NCI-H526 treated with DMSO at 0.1 percent for 48 hours (cell line): ENCODE measurements at regions not wholly inside any gene's neighbourhood (a gene's known extent, or its start where the extent isn't known, plus 50 kb on each side); places are given as distances from the start of the nearest gene placed in this dataset.

Experiments used
- DNase-seq: peaks from one replicate; lab custom pipeline; 2025; lab: John Stamatoyannopoulos, UW

DNA sequence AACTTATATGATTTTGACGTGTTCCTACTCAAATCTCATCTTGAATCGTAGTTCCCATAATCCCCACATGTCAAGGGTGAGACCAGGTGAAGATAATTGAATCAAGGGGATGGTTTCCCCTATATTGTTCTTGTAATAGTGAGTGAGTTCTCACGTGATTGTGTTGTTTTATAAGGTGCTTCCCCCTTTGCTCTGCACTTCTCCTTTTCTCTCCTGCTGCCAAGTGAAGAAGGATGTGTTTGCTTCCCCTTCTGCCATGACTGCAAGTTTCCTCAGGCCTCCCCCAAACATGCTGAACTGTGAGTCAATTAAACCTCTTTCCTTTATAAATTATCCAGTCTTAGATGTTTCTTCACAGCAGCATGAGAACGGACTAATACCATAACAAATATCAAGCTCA is 83.2 kb downstream of the MANEA start:
- no peak for DNase-seq

DNA sequence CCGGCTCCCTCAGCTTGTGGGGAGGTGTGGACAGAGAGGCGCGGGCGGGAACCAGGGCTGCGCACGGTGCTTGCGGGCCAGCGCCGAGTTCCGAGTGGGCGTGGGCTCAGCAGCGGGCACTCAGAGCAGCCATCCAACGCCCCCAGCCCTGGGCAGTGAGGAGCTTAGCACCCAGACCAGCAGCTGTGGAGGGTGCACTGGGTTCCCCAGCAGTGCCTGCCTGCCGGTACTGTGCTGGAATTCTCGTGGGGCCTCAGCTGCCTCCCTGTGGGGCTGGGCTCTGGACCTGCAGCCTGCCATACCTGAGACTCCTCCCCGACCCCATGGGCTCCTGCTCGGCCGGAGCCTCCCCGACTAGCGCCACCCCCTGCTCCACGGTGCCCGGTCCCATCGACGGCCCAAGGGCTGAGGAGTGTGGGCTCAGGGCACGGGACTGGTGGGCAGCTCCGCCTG is 92.7 kb downstream of the MANEA start:
- DNase-seq: no peak

DNA sequence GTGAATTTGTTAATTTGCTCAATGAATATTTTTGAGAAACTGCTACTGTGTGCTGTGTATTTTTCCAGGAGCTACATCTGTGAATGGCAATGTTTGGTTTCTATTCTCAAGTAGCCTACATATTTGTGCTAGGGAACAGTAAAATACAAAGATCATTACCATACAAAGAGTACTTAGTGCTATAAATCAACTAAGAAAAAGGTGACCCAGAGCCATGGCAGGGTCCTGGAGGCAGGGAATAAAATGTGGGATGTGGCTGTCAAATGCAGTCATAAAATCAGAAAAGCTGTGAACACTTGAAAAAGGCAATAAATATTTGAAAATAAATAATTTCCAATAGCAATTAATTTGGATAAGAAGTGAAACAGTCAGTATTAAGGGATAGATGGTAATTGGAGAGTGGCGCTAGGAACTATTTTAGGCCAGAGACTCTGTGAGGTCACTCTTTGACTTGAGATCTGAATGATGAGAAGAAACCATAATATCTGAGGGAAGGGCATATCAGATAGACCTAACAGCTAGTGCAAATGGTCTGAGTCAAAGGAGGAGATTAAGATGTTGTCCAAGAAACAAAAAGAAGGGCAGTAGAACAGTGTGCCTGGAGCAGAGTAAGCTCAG is 98.8 kb downstream of the MANEA start:
- no peak for DNase-seq

DNA sequence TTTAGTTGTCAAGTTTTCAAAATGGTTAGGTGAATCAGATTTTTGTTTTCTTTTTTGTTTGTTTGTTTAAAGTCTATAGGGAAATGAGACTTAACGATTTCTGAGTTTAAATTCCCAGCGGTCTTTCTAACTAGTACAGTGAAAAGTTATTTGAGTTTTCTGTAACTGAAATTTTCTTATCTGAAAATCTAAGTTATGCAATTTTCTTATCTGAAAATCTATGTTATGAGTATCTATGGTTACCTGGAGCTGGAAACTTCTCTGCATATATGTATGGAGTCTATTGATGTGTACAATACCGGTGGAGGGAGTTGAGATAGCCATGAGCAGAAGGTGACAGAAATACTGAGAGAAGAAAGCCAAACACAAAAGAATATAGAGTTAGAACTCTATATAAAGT is 102.6 kb downstream of the MANEA start:
- no peak for DNase-seq

DNA sequence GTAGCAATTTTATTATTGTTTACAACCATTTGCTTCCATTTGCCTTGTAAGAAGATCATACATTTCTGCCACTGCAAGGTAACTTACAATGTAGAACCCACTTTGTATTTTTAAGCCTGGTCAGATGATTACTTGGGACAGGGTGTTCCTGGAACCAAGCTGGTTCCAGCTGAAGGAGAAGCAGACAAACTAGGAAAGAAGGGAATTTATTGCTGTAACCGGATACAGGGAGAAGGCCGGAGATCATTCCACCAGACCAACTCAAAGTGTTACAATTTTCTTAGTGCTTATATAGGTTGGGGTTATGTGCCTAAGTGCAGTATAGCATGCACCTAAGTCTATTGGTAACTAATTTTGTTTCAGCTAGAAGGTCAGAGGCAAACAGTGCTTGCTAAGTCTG is 104.4 kb downstream of the MANEA start:
- no peak for DNase-seq

DNA sequence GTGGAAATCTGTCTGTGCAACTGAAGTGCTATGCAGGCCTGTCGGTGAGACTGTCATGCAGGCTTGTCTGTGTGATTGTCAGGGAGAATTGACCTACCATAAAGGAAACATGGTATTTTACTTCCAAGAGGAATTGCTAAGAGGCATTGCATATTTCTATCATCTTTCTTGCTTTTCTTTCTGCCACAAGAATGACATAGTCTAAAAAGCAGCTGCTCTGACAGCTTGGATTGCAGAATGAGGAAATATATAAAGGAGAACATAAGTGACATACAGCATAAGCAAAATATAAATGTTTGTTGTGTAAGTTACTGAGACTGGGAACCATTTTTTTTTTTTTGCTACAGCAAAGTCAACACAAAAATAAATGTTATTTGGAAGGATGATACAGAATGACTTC is 105.1 kb downstream of the MANEA start:
- no peak for DNase-seq

DNA sequence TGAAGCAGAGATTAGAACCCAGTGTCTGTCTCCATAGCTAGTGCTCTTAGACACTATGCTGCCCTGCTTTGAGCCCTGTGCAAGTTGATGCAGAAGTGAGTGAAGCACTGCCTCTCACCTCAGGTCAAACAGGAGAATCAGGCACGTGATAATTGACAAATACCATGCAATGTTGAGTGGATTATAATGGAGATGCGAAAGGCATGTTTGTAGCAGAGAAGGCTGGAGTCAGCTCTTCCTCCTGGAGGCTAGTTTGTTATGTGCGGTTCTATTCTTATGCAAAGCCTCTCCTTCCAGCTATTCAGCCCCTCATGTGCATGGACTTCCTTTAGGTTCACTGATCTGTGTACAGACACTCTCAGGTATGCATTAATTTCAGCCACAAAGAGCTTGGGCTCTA is 108.5 kb downstream of the MANEA start:
- peak; percentile 31 for DNase-seq

DNA sequence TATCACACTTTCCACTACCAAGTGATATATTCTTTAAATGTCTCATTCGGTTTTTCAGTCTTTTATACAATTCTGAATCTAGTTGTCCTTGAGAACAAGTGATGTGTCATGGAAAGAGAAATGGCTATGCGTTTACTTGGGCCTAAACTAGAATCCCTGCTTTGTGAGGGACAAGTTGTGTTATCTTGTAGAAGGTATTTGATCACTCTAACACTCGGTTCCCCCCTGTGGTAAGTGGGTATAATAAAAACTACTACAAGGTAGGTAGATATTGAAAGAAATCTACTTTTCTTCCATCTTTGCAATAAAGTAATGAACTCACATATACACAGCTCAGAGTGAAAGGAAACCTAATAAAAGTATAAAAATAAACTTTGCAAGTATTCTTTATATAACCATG is 108.9 kb downstream of the MANEA start:
- DNase-seq: no peak

DNA sequence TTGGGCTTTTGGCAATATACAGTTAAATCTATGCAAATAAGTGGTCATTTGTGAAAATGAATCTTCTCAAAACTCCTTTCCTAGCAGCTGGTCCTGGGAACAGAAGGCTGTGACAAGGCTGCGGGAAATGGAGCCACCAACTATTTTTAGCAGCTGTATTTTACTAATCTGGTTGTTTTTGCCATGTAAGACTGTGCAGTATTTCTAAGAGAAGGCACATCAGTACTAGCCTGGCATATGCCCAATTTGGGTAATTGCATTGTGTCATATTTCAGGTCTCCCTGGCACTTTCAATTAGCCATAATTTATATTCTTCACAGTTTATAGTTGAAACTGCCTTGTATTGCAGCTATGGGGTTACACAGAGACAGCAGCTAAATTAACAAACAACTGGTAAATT is 109.6 kb downstream of the MANEA start:
- DNase-seq: peak; percentile 81

DNA sequence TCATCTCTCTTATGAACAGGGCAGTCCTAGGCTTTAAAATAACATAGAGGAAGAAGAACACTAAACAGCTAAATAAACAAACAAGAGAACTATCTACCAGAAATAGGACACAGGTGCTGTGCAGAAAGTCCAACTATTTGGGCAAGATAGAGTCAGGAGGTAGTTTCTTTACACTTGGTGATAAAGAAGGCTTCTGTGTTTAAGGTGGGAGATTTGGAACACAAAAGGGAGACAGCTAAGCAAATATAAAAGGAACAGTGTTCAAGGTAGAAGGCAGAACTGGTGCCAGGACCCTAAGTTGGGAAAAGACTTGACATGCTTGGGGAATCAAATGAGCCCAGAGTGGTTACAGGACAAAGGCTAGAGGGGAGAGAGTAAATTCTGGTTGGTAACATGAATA is 110.5 kb downstream of the MANEA start:
- DNase-seq: no peak

DNA sequence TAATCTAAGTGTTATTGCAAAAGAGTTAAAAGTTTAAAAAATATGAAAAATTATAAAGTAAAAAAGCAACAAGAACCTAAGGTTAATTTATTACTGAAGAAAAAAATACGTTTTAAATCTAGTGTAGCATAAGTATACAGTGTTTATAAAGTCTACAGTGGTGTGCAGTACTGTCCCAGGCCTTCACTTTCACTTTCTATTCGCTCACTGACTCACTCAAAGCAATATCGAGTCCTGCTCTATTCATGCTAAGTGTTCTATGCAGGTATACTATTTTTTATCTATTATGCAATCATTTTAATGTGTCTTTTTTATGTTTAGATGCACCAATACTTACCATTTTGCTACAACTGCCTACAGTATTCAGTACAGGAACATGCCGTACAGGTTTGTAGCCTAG is 113.0 kb downstream of the MANEA start:
- DNase-seq: no peak

DNA sequence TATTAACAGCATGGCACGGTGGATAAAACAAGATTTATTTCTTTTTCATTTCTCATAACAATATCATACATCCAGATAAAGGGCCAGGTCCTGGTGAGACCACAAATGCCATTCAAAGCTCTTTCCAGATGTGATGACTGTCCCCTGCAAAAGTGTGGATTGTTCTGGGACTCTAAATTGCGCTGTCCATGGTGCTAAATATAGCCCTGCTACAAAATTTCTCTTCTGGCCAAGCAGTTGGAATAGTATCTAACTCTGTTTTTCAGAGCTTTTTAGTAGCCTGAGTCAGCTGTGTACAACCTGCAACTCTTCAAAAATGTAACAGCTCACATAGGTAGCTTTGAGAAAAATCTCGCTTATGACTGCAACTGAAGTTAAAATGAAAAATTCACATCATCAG is 115.8 kb downstream of the MANEA start:
- no peak for DNase-seq

DNA sequence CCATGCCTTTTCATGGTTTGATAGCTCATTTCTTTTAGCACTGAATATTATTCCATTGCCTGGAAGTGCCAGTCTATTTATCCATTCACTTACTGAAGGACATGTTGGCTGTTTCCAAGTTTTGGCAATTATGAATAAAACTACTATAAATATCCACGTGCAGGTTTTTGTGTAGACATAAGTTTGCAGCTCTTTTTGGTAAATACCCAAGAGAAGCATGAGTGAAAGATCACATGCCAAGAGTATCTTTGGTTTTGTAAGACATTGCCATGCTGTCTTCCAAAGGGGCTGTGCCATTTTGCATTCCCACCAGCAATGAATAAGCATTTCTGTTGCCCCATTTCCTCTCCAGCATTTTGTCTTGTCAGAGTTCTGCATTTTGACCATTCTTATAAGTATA is 120.9 kb downstream of the MANEA start:
- no peak for DNase-seq

DNA sequence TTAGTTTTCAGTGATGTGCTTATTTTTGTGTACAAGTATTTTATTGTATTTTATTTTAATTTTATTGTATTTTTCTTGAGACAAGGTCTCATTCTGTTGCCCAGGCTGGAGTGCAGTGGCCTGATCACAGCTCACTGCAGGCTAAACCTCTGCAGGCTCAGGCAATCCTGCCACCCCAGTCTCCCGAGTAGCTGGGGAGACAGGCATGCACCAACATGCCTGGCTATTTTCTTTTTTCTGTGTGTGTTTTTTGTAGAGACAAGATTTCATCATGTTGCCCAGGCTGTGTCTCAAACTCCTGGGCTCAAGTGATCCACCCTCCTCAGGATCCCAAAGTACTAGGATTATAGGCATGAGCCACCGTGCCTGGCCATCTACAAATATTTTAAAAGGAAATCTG is 146.3 kb downstream of the MANEA start:
- DNase-seq: no peak

DNA sequence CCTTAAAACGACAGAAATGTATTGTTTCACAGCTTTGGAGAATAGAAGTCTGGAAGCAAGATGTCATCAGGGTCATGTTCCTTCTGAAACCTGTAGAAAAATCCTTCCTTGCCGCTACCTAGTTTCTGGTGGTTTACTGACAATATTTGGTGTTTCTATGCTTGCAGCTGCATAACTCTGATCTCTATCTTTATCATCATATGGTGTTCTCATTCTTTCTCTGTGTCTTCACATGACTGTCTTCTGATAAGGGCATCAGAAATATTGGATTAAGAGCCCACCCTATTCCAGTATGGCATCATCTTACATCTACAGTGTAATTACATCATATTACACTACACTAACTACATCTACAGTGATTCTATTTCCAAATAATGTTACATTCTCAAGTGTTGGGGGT is 148.0 kb downstream of the MANEA start:
- no peak for DNase-seq

DNA sequence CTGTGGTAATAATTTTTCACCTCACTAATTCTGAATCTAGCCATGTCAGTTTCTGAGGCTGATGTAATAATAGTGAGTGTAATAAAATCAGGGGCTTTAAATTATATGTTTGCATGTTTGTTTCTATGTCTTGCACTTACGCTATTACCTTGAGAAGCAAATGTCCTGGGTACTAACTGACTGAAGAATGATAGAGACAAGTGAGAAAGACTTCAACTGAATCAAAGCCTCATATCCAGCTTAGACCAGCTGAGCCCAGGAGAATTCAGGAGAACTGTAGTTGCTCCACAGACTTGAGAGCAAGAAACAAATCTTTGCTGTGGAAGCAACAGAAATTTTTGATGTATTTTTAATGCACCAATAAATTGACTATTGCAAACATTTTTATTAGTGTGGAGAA is 162.8 kb downstream of the MANEA start:
- DNase-seq: no peak

DNA sequence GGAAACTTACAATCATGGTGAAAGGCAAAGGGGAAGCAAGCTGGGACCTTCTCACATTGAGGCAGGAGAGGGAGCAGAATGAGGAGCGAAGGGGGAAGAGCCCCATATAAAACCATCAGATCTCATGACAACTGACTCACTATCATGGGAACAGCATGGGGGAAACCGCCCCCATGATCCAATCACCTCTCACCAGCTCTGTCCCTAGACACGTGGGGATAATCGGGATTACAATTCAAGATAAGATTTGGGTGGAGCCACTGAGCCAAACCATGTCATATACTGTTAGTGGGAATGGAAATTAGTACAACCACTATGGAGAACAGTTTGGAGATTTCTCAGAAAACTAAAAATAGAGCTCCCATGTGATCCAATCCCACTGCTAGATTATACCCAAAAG is 163.7 kb downstream of the MANEA start:
- DNase-seq: no peak

DNA sequence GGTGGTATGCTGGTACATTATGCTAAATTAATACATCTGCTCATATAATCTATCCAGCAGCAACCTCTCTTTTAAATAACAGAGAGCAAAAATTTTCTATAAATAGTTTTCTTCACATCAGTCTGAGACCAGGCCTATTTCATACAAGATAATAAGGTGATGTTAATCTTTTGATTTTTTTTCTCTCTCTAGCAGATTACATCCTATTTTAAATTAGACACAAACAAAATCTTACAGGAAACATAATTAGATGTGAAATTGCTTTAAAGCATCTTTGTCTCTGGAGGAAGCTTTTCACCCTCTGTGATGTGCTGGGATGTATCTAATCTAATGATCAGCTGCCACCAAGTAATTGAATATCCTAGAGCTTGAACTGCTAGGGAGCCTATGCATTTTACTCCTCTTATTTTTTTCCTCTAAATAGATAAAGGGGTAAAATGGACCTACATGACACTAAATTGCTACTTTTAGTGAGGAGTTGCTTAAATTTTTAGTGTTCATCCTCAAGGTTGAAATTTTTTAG is 165.5 kb downstream of the MANEA start:
- no peak for DNase-seq

DNA sequence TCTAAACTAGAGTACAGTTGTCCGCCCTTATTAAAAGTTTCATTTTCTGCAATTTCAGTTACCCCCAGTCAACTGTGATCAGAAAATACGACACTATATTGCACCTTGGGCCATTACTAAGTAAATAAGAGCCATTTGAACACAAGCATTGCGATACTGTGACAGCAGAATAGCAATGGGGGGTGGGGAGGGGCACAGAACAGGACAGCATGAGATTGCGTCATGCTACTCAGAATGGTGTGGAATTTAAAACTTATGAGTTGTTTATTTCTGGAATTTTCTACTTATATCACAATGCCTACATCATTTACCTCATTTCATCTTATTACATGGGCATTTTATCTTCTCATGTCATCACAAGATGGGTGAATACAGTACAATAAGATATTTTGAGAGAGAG is 166.3 kb downstream of the MANEA start:
- DNase-seq: no peak

DNA sequence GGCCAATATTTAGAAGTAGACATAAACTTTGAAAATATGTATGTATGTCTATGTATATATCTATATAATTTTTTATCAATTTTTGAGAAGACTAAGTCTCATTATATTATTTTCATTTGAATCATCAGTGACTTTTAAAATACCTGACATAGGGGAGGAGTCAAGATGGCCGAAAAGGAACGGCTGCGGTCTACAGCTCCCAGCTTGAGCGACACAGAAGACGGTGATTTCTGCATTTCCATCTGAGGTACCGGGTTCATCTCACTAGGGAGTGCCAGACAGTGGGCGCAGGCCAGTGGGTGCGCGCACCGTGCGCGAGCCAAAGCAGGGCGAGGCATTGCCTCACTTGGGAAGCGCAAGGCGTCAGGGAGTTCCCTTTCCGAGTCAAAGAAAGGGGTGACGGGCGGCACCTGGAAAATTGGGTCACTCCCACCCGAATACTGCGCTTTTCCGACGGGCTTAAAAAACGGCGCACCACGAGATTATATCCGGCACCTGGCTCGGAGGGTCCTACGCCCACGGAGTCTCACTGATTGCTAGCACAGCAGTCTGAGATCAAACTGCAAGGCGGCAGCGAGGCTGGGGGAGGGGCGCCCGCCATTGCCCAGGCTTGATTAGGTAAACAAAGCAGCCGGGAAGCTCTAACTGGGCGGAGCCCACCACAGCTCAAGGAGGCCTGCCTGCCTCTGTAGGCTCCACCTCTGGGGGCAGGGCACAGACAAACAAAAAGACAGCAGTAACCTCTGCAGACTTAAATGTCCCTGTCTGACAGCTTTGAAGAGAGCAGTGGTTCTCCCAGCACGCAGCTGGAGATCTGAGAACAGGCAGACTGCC is 181.1 kb downstream of the MANEA start:
- peak; percentile 23 for DNase-seq

DNA sequence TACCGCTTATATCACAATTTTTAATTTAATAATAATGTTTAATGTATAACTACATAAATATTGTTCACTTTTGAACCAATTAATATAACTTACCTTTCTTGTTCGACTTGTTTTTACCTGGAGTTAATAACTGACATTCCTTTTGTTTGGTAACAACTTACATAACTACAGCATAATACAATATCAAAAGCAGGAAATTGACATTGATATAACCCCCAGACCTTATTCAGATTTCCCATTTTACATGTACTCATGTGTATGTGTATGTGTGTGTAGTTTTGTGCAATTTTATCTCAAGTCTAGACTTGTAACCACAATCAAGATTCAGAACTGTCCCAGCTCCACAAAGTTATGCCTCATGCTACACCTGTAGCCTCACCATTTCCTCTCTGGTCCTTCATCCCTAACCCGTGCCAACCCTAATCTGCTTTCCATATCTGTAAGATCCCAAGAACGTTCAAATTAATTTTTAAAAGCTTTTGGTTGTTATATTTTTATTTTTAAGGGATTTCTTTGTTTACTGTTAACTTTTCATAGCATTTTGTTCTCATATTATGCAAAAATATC is 190.6 kb downstream of the MANEA start:
- DNase-seq: no peak

DNA sequence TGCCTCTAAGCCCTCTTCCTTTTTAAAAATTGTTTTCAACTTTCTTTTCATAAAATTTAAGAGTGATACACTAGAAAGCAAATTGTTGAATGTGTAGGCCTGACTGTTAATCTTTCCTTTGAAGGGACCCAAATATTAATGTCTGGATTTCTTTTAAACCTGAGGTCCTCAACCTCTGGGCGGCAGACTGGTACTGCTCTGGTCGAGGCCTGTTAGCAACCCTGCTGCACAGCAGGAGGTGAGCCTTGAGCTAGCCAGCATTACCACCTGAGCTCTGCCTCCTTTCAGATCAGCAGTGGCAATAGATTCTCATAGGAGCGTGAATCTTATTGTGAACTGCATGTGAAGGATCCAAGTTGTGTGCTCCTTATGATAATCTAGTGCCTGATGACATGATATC is 191.2 kb downstream of the MANEA start:
- no peak for DNase-seq

DNA sequence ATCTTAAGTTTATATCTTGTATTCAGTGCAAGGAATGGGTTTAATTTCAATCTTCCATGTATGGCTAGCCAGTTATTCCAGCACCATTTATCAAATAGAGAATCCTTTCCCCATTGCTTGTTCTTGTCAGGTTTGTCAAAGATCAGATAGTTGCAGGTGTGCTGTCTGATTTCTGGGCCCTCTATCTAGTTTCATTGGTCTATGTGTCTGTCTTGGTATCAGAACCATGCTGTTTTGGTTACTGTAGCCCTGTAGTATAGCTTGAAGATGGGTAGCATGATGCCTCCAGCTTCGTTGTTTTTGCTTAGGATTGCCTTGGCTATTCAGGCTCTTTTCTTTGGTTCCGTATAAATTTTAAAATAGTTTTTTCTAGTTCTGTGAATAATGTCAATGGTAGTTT is 200.0 kb downstream of the MANEA start:
- DNase-seq: no peak
